ENCODE measurements at regions not wholly inside any gene's neighbourhood (a gene's known extent, or its start where the extent isn't known, plus 50 kb on each side); places are given as distances from the start of the nearest gene placed in this dataset.
"Not testable (repeated sequence)": the region's sequence is repeated elsewhere in the genome, so short reads cannot be mapped to it uniquely, and the experiment has no call there.

GRCh38 chr4:162740228-162740627 is 426.5 kb downstream of the NAF1 start:
- TF ChIP-seq CTCF (conservative IDR thresholded peaks at IDR 0.05; ENCODE audit: low read length); EZH2phosphoT487 (IDR thresholded peaks at IDR 0.05; ENCODE audit: borderline replicate concordance, low read depth, low read length): not testable (repeated sequence)
